OCI-LY1 (cell line): ENCODE measurements at regions not wholly inside any gene's neighbourhood (a gene's known extent, or its start where the extent isn't known, plus 50 kb on each side); places are given as distances from the start of the nearest gene placed in this dataset.

ENCODE experiments used
- H2AFZ ChIP-seq: fragments of 200-600 bp; sonication (generic), shearing (Covaris generic); 2 replicates; pipeline ENCODE4 v1.6.0; 2014; ENCODE audit warnings: antibody characterized with exemption, mild to moderate bottlenecking, low read length
- H3F3A ChIP-seq: fragments of 200-600 bp; sonication (generic), shearing (Covaris generic); 2 replicates; pipeline ENCODE4 v1.6.0; 2014; ENCODE audit warnings: mild to moderate bottlenecking, antibody characterized with exemption, low read length, moderate library complexity; ENCODE audit not compliant: insufficient read depth
- H3K27ac ChIP-seq: fragments of 200-600 bp; sonication (generic); 2 replicates; pipeline ENCODE4 v1.5.1; 2014; ENCODE audit warnings: low read length, mixed run types, mild to moderate bottlenecking, low read depth; ENCODE audit not compliant: poor library complexity, severe bottlenecking
- H3K27me3 ChIP-seq: fragments of 200-600 bp; sonication (generic); 2 replicates; pipeline ENCODE4 v1.6.0; 2014; ENCODE audit warnings: antibody characterized with exemption, mild to moderate bottlenecking, low read length, moderate library complexity; ENCODE audit not compliant: insufficient read depth
- H3K36me3 ChIP-seq: fragments of 200-600 bp; sonication (generic); 2 replicates; pipeline ENCODE4 v1.6.1; 2014; ENCODE audit warnings: mild to moderate bottlenecking, antibody characterized with exemption, low read length, moderate library complexity, mixed read lengths; ENCODE audit not compliant: insufficient read depth
- H3K4me1 ChIP-seq: fragments of 200-600 bp; sonication (generic); 2 replicates; pipeline ENCODE4 v1.5.1; 2014; ENCODE audit warnings: mild to moderate bottlenecking, low read length, moderate library complexity; ENCODE audit not compliant: insufficient read depth, severe bottlenecking
- H3K4me2 ChIP-seq: fragments of 200-600 bp; sonication (generic), shearing (Covaris generic); 2 replicates; pipeline ENCODE4 v1.6.1; 2014; ENCODE audit warnings: low read length
- H3K4me3 ChIP-seq: fragments of 200-600 bp; sonication (generic); 2 replicates; pipeline ENCODE4 v1.5.1; 2014; ENCODE audit warnings: low read length, low read depth, mild to moderate bottlenecking, mixed read lengths; ENCODE audit not compliant: poor library complexity, severe bottlenecking
- H3K79me2 ChIP-seq: fragments of 200-600 bp; shearing (Covaris generic); 2 replicates; pipeline ENCODE4 v1.6.1; 2016; ENCODE audit warnings: mixed run types, low read length, mixed read lengths; ENCODE audit not compliant: insufficient read depth
- H3K9ac ChIP-seq: fragments of 200-600 bp; sonication (generic), shearing (Covaris generic); 2 replicates; pipeline ENCODE4 v1.6.1; 2014; ENCODE audit warnings: mild to moderate bottlenecking, low read length, mixed read lengths
- H3K9me2 ChIP-seq: fragments of 200-600 bp; sonication (generic), shearing (Covaris generic); 2 replicates; pipeline ENCODE4 v1.6.1; 2014; ENCODE audit warnings: low read depth, mild to moderate bottlenecking, low read length, mixed read lengths
- H3K9me3 ChIP-seq: fragments of 200-600 bp; shearing (Covaris generic); 2 replicates; pipeline ENCODE4 v1.6.1; 2014; ENCODE audit warnings: low read length, mixed read lengths
- H4K20me1 ChIP-seq: fragments of 200-600 bp; sonication (generic), shearing (Covaris generic); 2 replicates; pipeline ENCODE4 v1.6.0; 2016; ENCODE audit warnings: mild to moderate bottlenecking, low read length; ENCODE audit not compliant: insufficient read depth
- CTCF ChIP-seq: fragments of 200-600 bp; sonication (generic), shearing (Covaris generic); IDR thresholded peaks from 2 replicates; pipeline ENCODE4 v1.5.1; 2017; ENCODE audit warnings: mild to moderate bottlenecking, antibody characterized with exemption, low read length, moderate library complexity, mixed read lengths
- EZH2 ChIP-seq: fragments of 200-600 bp; sonication (generic), shearing (Covaris generic); IDR thresholded peaks from 2 replicates; pipeline ENCODE4 v1.8.0; 2017; ENCODE audit warnings: borderline replicate concordance, mixed run types, mild to moderate bottlenecking, antibody characterized with exemption, low read length, moderate library complexity, mixed read lengths

- Histone ChIP-seq H3K79me2 (no peaks in the 10 kb centered on the region), H3K9me3 (no peaks in the 10 kb centered on the region), H2AFZ (no peak overlapping the region), H3K4me3 (no peak overlapping the region), H3K4me2 (no peak overlapping the region), H4K20me1 (no peaks in the 10 kb centered on the region), H3K36me3 (no peaks in the 10 kb centered on the region), H3K27me3 (no peaks in the 10 kb centered on the region), H3K9me2 (no peaks in the 10 kb centered on the region), H3K27ac (no peak overlapping the region), H3K9ac (no peak overlapping the region), H3F3A (no peaks in the 10 kb centered on the region), H3K4me1 (no peaks in the 10 kb centered on the region)
- no peak for TF ChIP-seq CTCF
- TF ChIP-seq EZH2: no peak
These were observed 1159.8 kb upstream of the MIR17HG start for GRCh38 chr13:90187478-90188350.

- Histone ChIP-seq H3K36me3 (no peaks in the 10 kb centered on the region), H3K27me3 (no peaks in the 10 kb centered on the region), H2AFZ (no peak overlapping the region), H3K9me3 (no peaks in the 10 kb centered on the region), H3K4me1 (no peaks in the 10 kb centered on the region), H3K27ac (no peak overlapping the region), H3F3A (no peaks in the 10 kb centered on the region), H4K20me1 (no peaks in the 10 kb centered on the region), H3K4me2 (no peak overlapping the region), H3K9me2 (no peaks in the 10 kb centered on the region), H3K9ac (no peak overlapping the region), H3K79me2 (no peaks in the 10 kb centered on the region), H3K4me3 (no peak overlapping the region)
- TF ChIP-seq CTCF (no peak), EZH2 (no peak)
These were observed 1159.2 kb upstream of the MIR17HG start for GRCh38 chr13:90188351-90188636.

GRCh38 chr13:90197722-90198121 lies 1149.8 kb upstream of the MIR17HG start:
- TF ChIP-seq EZH2: no peak
- TF ChIP-seq CTCF: no peak
- H3K9ac ChIP-seq: no peak overlapping the region
- no peaks in the 10 kb centered on the region for H3K4me1 ChIP-seq
- H3K27me3 ChIP-seq: no peaks in the 10 kb centered on the region
- H3K9me3 ChIP-seq: no peaks in the 10 kb centered on the region
- no peaks in the 10 kb centered on the region for H3K36me3 ChIP-seq
- H3K4me3 ChIP-seq: no peak overlapping the region
- no peaks in the 10 kb centered on the region for H3K9me2 ChIP-seq
- no peak overlapping the region for H2AFZ ChIP-seq
- no peaks in the 10 kb centered on the region for H4K20me1 ChIP-seq
- H3K79me2 ChIP-seq: no peaks in the 10 kb centered on the region
- no peak overlapping the region for H3K4me2 ChIP-seq
- no peak overlapping the region for H3K27ac ChIP-seq
- H3F3A ChIP-seq: no peaks in the 10 kb centered on the region
